Heart left ventricle (tissue), 16 donors: ENCODE measurements at regions not wholly inside any gene's neighbourhood (a gene's known extent, or its start where the extent isn't known, plus 50 kb on each side); places are given as distances from the start of the nearest gene placed in this dataset.

Experiments
- ATAC-seq, 4 donors: fragments of 200-7000 bp; cut with Tn5 transposase; one replicate each; pipeline ENCODE4 v1.9.1; 2020 to 2022; ENCODE audit warnings: moderate library complexity in 4 of 4, mild to moderate bottlenecking in 3 of 4, moderate number of reproducible peaks in 1 of 4
- DNase-seq, 5 donors: peaks; one replicate each; pipeline ENCODE4 v3.0.0-alpha.2; 2020
- H3K27ac ChIP-seq, 12 donors: fragments of 200-600 bp; sonication (generic) in 4 of 12; one replicate each; pipeline versions ENCODE4 v1.5.0 to v1.8.0; 2016 to 2022; ENCODE audit warnings: mild to moderate bottlenecking in 2 of 12
- H3K27me3 ChIP-seq, 9 donors: fragments of 200-600 bp; sonication (generic) in 2 of 9; one replicate each; pipeline versions ENCODE4 v1.5.1 to v1.8.0; 2016 to 2022; ENCODE audit warnings: mild to moderate bottlenecking in 3 of 9
- H3K36me3 ChIP-seq, 9 donors: fragments of 200-600 bp; sonication (generic) in 2 of 9; one replicate each; pipeline versions ENCODE4 v1.5.0 to v1.8.0; 2018 to 2022; ENCODE audit warnings: mild to moderate bottlenecking in 2 of 9
- H3K4me1 ChIP-seq, 12 donors: fragments of 200-600 bp; sonication (generic) in 4 of 12; one replicate each; pipeline versions ENCODE4 v1.5.0 to v1.8.0; 2016 to 2022; ENCODE audit warnings: mild to moderate bottlenecking in 3 of 12
- H3K4me3 ChIP-seq, 12 donors: fragments of 200-600 bp; sonication (generic) in 4 of 12; one replicate each; pipeline versions ENCODE4 v1.5.0 to v1.8.0; 2017 to 2022; ENCODE audit warnings: mild to moderate bottlenecking in 9 of 12, moderate library complexity in 4 of 12
- H3K9me3 ChIP-seq, 12 donors: fragments of 200-600 bp; sonication (generic) in 4 of 12; one replicate each; pipeline versions ENCODE4 v1.5.0 to v1.8.0; 2016 to 2022; ENCODE audit warnings: mild to moderate bottlenecking in 1 of 12
- CTCF ChIP-seq, 12 donors: fragments of 200-600 bp; sonication (generic) in 4 of 12; IDR thresholded peaks; one replicate each; pipeline versions ENCODE4 v1.5.0 to v1.8.0; 2018 to 2022; ENCODE audit warnings: antibody characterized with exemption in 12 of 12, mild to moderate bottlenecking in 5 of 12
- POLR2A ChIP-seq, 2 donors: fragments of 450-650 bp; IDR thresholded peaks; one replicate each; pipeline ENCODE4 v1.6.1; 2017; ENCODE audit warnings: antibody characterized with exemption in 2 of 2, mild to moderate bottlenecking in 2 of 2, moderate library complexity in 2 of 2
- WGBS, 4 donors: extraction: QIAGEN DNeasy Blood & Tissue Kit in 2 of 4; methylation state at CpG; one replicate each; pipeline versions ENCODE4 v1.1.5 to v1.1.7; 2013 to 2018; 5-methylcytosine and 5-hydroxymethylcytosine counted together
- intact Hi-C, 10 donors: fragments of 100-400 bp; cut with DNase I; formaldehyde crosslinking; loops; one replicate each; pipeline versions ENCODE4 v1.11.1 to v1.14.2; 2022
- donor health status: ischemic (EF 13 %, LVEDD 7.1; RV severe dilation, severe dysfunction).
- donor health status: healthy with polysubstance abuse.
- donor health status: DM: no; HTN: yes; CAD: no.
- donor health status: DM: no; HTN: no; CAD: no.
- donor health status: ischemic (EF 25% LVEDD 6.9; RV normal size, moderate dysfunction).
- donor health status: ischemic (EF 25% LVEDD 5.7; RV mildly dilated, moderate dysfunction).
- donor health status: healthy.
- donor health status: DM: yes; HTN: yes; CAD: no.
- donor health status: ischemic (EF 35%, LVEDD 5.7; RV mildly dilated, moderate dysfunction).
- donor health status: nonischemic (EF 11% LVEDD 7.7; RV severe dilation, severe dysfunction).
- donor health status: DM: yes; HTN: yes; CAD: no.
- donor health status: PGD.
- donor health status: ischemic (EF 29% LVEDD 5.4; RV normal size, mild dysfunction).
- donor health status: nonischemic (EF 23%, LVEDD 6.1; RV moderate dilation, normal function).

- DNase-seq, result no peak
- no peak for ATAC-seq
- 47 to 69% (median 63%) methylated on average over 4 of the region's 4 CpGs for WGBS, 4 donors
- Histone ChIP-seq H3K9me3 (no peaks in the 10 kb centered on the region), H3K27me3 (peaks cover 0 to 3% (median 0%) of the 10 kb centered on the region in 9 donors), H3K4me1 (no peaks in the 10 kb centered on the region), H3K27ac (no peak overlapping the region), H3K4me3 (no peak overlapping the region), H3K36me3 (no peaks in the 10 kb centered on the region)
- intact Hi-C loops, result no loop called here
- TF ChIP-seq POLR2A (IDR thresholded peaks at IDR 0.05), result no peak
Observed at GRCh38 chr18:57980573-57981307, 63.3 kb upstream of the NEDD4L start.

- intact Hi-C loops, result loop anchor here in 1 of 10 donors (10.0 kb wide), 1 partner anchor 148 kb away; no protein-coding TSS in a partner anchor
- H3K36me3 ChIP-seq, result no peaks in the 10 kb centered on the region
- TF ChIP-seq CTCF (IDR thresholded peaks at IDR 0.05) (no peak), POLR2A (IDR thresholded peaks at IDR 0.05) (no peak)
- H3K27me3 ChIP-seq, result peaks cover 0 to 3% (median 0%) of the 10 kb centered on the region in 9 donors
- no peak overlapping the region for H3K4me3 ChIP-seq
- WGBS, 4 donors, result 36 to 55% (median 48%) methylated on average over 2 of the region's 2 CpGs
- H3K27ac ChIP-seq, result peak overlapping the region in 1 of 12 donors; percentile 16
- H3K4me1 ChIP-seq, result no peaks in the 10 kb centered on the region
- no peaks in the 10 kb centered on the region for H3K9me3 ChIP-seq
- ATAC-seq, result no peak
- no peak for DNase-seq
Observed at GRCh38 chr18:57976230-57976773, 67.7 kb upstream of the NEDD4L start.

- H3K4me1 ChIP-seq, result no peaks in the 10 kb centered on the region
- DNase-seq, result no peak
- no peaks in the 10 kb centered on the region for H3K36me3 ChIP-seq
- no peak overlapping the region for H3K4me3 ChIP-seq
- TF ChIP-seq POLR2A (IDR thresholded peaks at IDR 0.05), result no peak
- no peak for TF ChIP-seq CTCF (IDR thresholded peaks at IDR 0.05)
- ATAC-seq, result peak in 2 of 4 donors; percentile 27 to 41
- intact Hi-C loops, result loop anchor here in 1 of 10 donors (10.0 kb wide), 1 partner anchor 149 kb away; no protein-coding TSS in a partner anchor
- H3K27ac ChIP-seq, result peak overlapping the region in 1 of 12 donors; percentile 16
- peaks cover 0 to 3% (median 0%) of the 10 kb centered on the region in 9 donors for H3K27me3 ChIP-seq
- H3K9me3 ChIP-seq, result no peaks in the 10 kb centered on the region
- WGBS, 4 donors, result 63 to 75% (median 67%) methylated on average over 2 of the region's 2 CpGs
Observed at GRCh38 chr18:57975805-57976204, 68.2 kb upstream of the NEDD4L start.

GRCh38 chr18:57974585-57975265 lies 69.3 kb upstream of the NEDD4L start:
- intact Hi-C loops, result loop anchor here in 1 of 10 donors (10.0 kb wide), 1 partner anchor 150 kb away; no protein-coding TSS in a partner anchor
- DNase-seq, result no peak
- WGBS, 4 donors, result 84 to 88% (median 85%) methylated on average over 6 of the region's 6 CpGs
- TF ChIP-seq CTCF (IDR thresholded peaks at IDR 0.05) (no peak), POLR2A (IDR thresholded peaks at IDR 0.05) (no peak)
- no peak overlapping the region for H3K27ac ChIP-seq
- no peak overlapping the region for H3K4me3 ChIP-seq
- no peaks in the 10 kb centered on the region for H3K36me3 ChIP-seq
- H3K4me1 ChIP-seq, result no peaks in the 10 kb centered on the region
- no peak for ATAC-seq
- peaks cover 0 to 3% (median 0%) of the 10 kb centered on the region in 9 donors for H3K27me3 ChIP-seq
- no peaks in the 10 kb centered on the region for H3K9me3 ChIP-seq
